ENCODE measurements at regions not wholly inside any gene's neighbourhood (a gene's known extent, or its start where the extent isn't known, plus 50 kb on each side); places are given as distances from the start of the nearest gene placed in this dataset.
A peak's percentile ranks its signal among the peaks of the same experiment; 100 is the strongest.

GRCh38 chr6:82680192-82680591, 316.6 kb downstream of the TPBG start:
- DNase-seq = no peak

GRCh38 chr6:82681119-82681714, 317.6 kb downstream of the TPBG start:
- no peak for DNase-seq

GRCh38 chr6:82686719-82687118, 323.1 kb downstream of the TPBG start:
- no peak for DNase-seq

GRCh38 chr6:82687855-82688254, 324.2 kb downstream of the TPBG start:
- no peak for DNase-seq

GRCh38 chr6:82690283-82690682, 326.7 kb downstream of the TPBG start:
- DNase-seq = no peak

GRCh38 chr6:82691997-82692396, 328.4 kb downstream of the TPBG start:
- DNase-seq = no peak

- DNase-seq = no peak
These were observed 329.5 kb downstream of the TPBG start for GRCh38 chr6:82693094-82693493.

GRCh38 chr6:82701341-82701740, 337.7 kb downstream of the TPBG start:
- no peak for DNase-seq

- no peak for DNase-seq
These were observed 339.0 kb downstream of the TPBG start for GRCh38 chr6:82702574-82702973.

- no peak for DNase-seq
These were observed 339.6 kb downstream of the TPBG start for GRCh38 chr6:82703230-82703629.

- no peak for DNase-seq
These were observed 340.4 kb downstream of the TPBG start for GRCh38 chr6:82704045-82704444.

GRCh38 chr6:82705579-82705978, 342.0 kb downstream of the TPBG start:
- no peak for DNase-seq

- no peak for DNase-seq
These were observed 347.6 kb downstream of the TPBG start for GRCh38 chr6:82711105-82711827.

- DNase-seq = peak; percentile 52
These were observed 348.4 kb downstream of the TPBG start for GRCh38 chr6:82711971-82712370.

GRCh38 chr6:82712389-82712788, 348.8 kb downstream of the TPBG start:
- no peak for DNase-seq

- DNase-seq = no peak
These were observed 349.2 kb downstream of the TPBG start for GRCh38 chr6:82712826-82713225.

GRCh38 chr6:82720992-82721391, 344.6 kb downstream of the UBE3D start:
- DNase-seq = no peak

GRCh38 chr6:82735790-82736189, 329.9 kb downstream of the UBE3D start:
- DNase-seq = no peak

- DNase-seq = no peak
These were observed 327.7 kb downstream of the UBE3D start for GRCh38 chr6:82737965-82738364.

- no peak for DNase-seq
These were observed 326.9 kb downstream of the UBE3D start for GRCh38 chr6:82738773-82739172.

- DNase-seq = no peak
These were observed 326.3 kb downstream of the UBE3D start for GRCh38 chr6:82739303-82739702.

- no peak for DNase-seq
These were observed 325.6 kb downstream of the UBE3D start for GRCh38 chr6:82740072-82740471.

- DNase-seq = peak; percentile 36
These were observed 324.2 kb downstream of the UBE3D start for GRCh38 chr6:82741325-82741995.

- peak; percentile 1 for DNase-seq
These were observed 323.6 kb downstream of the UBE3D start for GRCh38 chr6:82741996-82742385.

All from fibroblast of skin of right biceps (primary cell).